MM.1S (cell line): ENCODE measurements at regions not wholly inside any gene's neighbourhood (a gene's known extent, or its start where the extent isn't known, plus 50 kb on each side); places are given as distances from the start of the nearest gene placed in this dataset.
"Not testable (repeated sequence)": the region's sequence is repeated elsewhere in the genome, so short reads cannot be mapped to it uniquely, and the experiment has no call there.

Experiments
- CTCF ChIP-seq: fragments of 300-600 bp; sonication (generic); IDR thresholded peaks from 2 replicates; pipeline ENCODE4 v1.5.1; 2016; ENCODE audit warnings: antibody characterized with exemption, low read length, mixed read lengths
- EZH2phosphoT487 ChIP-seq: fragments of 300-600 bp; sonication (generic); IDR thresholded peaks from 2 replicates; pipeline ENCODE4 v1.6.1; 2018; ENCODE audit warnings: antibody characterized with exemption, low read length

- TF ChIP-seq CTCF, EZH2phosphoT487: not testable (repeated sequence)
These were observed 83.1 kb downstream of the TRIM69 start for GRCh38 chr15:44819331-44819987.
